HEK293 (cell line): ENCODE measurements at regions not wholly inside any gene's neighbourhood (a gene's known extent, or its start where the extent isn't known, plus 50 kb on each side); places are given as distances from the start of the nearest gene placed in this dataset.

ENCODE experiments used
- CTCF ChIA-PET: fragments of 350-600 bp; formaldehyde crosslinking; extraction: SDS; loops from one replicate; lab custom pipeline; 2021; ENCODE audit warnings: antibody characterized with exemption; lab: Yijun Ruan, JAX
- POLR2A ChIA-PET: fragments of 300-600 bp; formaldehyde crosslinking; extraction: SDS; loops from one replicate; lab custom pipeline; 2020; ENCODE audit warnings: antibody characterized with exemption, inconsistent platforms; lab: Yijun Ruan, JAX
- H3K27ac ChIP-seq: fragments of 200-500 bp; sonication (Bioruptor generic); 2 replicates; pipeline ENCODE4 v1.5.1; 2014; ENCODE audit warnings: low read depth, low read length, control low read depth, inconsistent platforms; ENCODE audit errors: extremely low read depth
- H3K36me3 ChIP-seq, 2 experiments: fragments of 200-500 bp in 1 of 2; sonication (Bioruptor generic) in 1 of 2; 1 replicate in 1 of 2; 2 replicates in 1 of 2; pipeline ENCODE4 v1.5.1; 2014 to 2017; ENCODE audit warnings: inconsistent platforms in 2 of 2, low read length in 2 of 2; ENCODE audit not compliant: control insufficient read depth in 2 of 2, insufficient read depth in 1 of 2
- H3K4me1 ChIP-seq: fragments of 200-500 bp; sonication (Bioruptor generic); 2 replicates; pipeline ENCODE4 v1.5.1; 2014; ENCODE audit warnings: mild to moderate bottlenecking, low read length, inconsistent platforms; ENCODE audit not compliant: control insufficient read depth, insufficient read depth
- H3K4me3 ChIP-seq: 2 replicates; pipeline ENCODE4 v1.5.1; 2011; ENCODE audit warnings: low read depth, mild to moderate bottlenecking, control low read depth, low read length, moderate library complexity
- H3K9me3 ChIP-seq: fragments of 200-500 bp; sonication (Bioruptor generic); 2 replicates; pipeline ENCODE4 v1.5.1; 2014; ENCODE audit warnings: low read depth, low read length, inconsistent platforms; ENCODE audit not compliant: control insufficient read depth, insufficient read depth
- AEBP2 ChIP-seq: fragments of 450-650 bp; formaldehyde crosslinking; IDR thresholded peaks from 2 replicates; pipeline ENCODE4 v1.5.1; 2016; ENCODE audit warnings: missing biosample characterization, missing genetic modification characterization, borderline replicate concordance
- BCL11B ChIP-seq: fragments of 450-650 bp; formaldehyde crosslinking; IDR thresholded peaks from 2 replicates; pipeline ENCODE4 v1.5.1; 2016; ENCODE audit warnings: low read depth, missing biosample characterization, missing genetic modification characterization
- INSM2 ChIP-seq: fragments of 450-650 bp; formaldehyde crosslinking; IDR thresholded peaks from 2 replicates; pipeline ENCODE4 v1.5.1; 2016; ENCODE audit warnings: missing biosample characterization, missing genetic modification characterization
- PRDM10 ChIP-seq: fragments of 450-650 bp; formaldehyde crosslinking; IDR thresholded peaks from 2 replicates; pipeline ENCODE4 v1.5.1; 2016; ENCODE audit warnings: missing biosample characterization, missing genetic modification characterization
- SP7 ChIP-seq: fragments of 450-650 bp; formaldehyde crosslinking; IDR thresholded peaks from 2 replicates; pipeline ENCODE4 v1.5.1; 2016; ENCODE audit warnings: missing biosample characterization, missing genetic modification characterization
- ZBTB10 ChIP-seq: fragments of 450-650 bp; formaldehyde crosslinking; IDR thresholded peaks from 2 replicates; pipeline ENCODE4 v1.5.1; 2016; ENCODE audit warnings: missing biosample characterization, missing genetic modification characterization
- ZBTB49 ChIP-seq: fragments of 450-650 bp; formaldehyde crosslinking; IDR thresholded peaks from 2 replicates; pipeline ENCODE4 v1.5.1; 2016; ENCODE audit warnings: missing biosample characterization, missing genetic modification characterization, low read depth
- ZEB2 ChIP-seq: fragments of 450-650 bp; formaldehyde crosslinking; IDR thresholded peaks from 2 replicates; pipeline ENCODE4 v1.5.1; 2016; ENCODE audit warnings: missing biosample characterization, missing genetic modification characterization
- ZIC2 ChIP-seq: fragments of 450-650 bp; formaldehyde crosslinking; IDR thresholded peaks from 2 replicates; pipeline ENCODE4 v1.5.1; 2016; ENCODE audit warnings: missing biosample characterization, missing genetic modification characterization
- ZNF112 ChIP-seq: fragments of 450-650 bp; formaldehyde crosslinking; IDR thresholded peaks from 2 replicates; pipeline ENCODE4 v1.5.0; 2017; ENCODE audit warnings: missing biosample characterization, missing genetic modification characterization
- ZNF132 ChIP-seq: fragments of 450-650 bp; formaldehyde crosslinking; IDR thresholded peaks from 2 replicates; pipeline ENCODE4 v1.5.1; 2017; ENCODE audit warnings: missing biosample characterization, missing genetic modification characterization, borderline replicate concordance
- ZNF140 ChIP-seq: fragments of 450-650 bp; formaldehyde crosslinking; IDR thresholded peaks from 2 replicates; pipeline ENCODE4 v1.5.1; 2016; ENCODE audit warnings: missing biosample characterization, missing genetic modification characterization
- ZNF23 ChIP-seq: fragments of 450-650 bp; formaldehyde crosslinking; IDR thresholded peaks from 2 replicates; pipeline ENCODE4 v1.5.1; 2016; ENCODE audit warnings: missing biosample characterization, missing genetic modification characterization, borderline replicate concordance
- ZNF366 ChIP-seq: fragments of 450-650 bp; formaldehyde crosslinking; conservative IDR thresholded peaks from 2 replicates; pipeline ENCODE4 v1.5.1; 2016; ENCODE audit warnings: missing biosample characterization, missing genetic modification characterization
- ZNF580 ChIP-seq: fragments of 450-650 bp; formaldehyde crosslinking; IDR thresholded peaks from 2 replicates; pipeline ENCODE4 v1.5.1; 2016; ENCODE audit warnings: missing biosample characterization, missing genetic modification characterization
- ZNF670 ChIP-seq: fragments of 450-650 bp; formaldehyde crosslinking; IDR thresholded peaks from 2 replicates; pipeline ENCODE4 v1.5.1; 2016; ENCODE audit warnings: missing biosample characterization, missing genetic modification characterization, low read depth
- ZNF677 ChIP-seq: fragments of 450-650 bp; IDR thresholded peaks from 2 replicates; pipeline ENCODE4 v1.5.0; 2018; ENCODE audit warnings: missing biosample characterization, mild to moderate bottlenecking, missing genetic modification characterization, moderate library complexity

- Histone ChIP-seq H3K36me3 (no peaks in the 10 kb centered on the region), H3K4me3 (no peak overlapping the region), H3K27ac (no peak overlapping the region), H3K9me3 (no peaks in the 10 kb centered on the region), H3K4me1 (no peaks in the 10 kb centered on the region)
- ChIA-PET POLR2A (no interaction called here), CTCF (interaction anchor here (0.6 kb wide), 1 partner anchor 72 kb away, joined by 3 read pairs; no protein-coding TSS in a partner anchor)
- TF ChIP-seq ZIC2 (tag by site-specific recombination) (no peak), ZNF112 (no peak), ZBTB49 (no peak), ZNF132 (no peak), BCL11B (no peak), ZNF580 (tag by site-specific recombination) (no peak), ZNF670 (tag by site-specific recombination) (no peak), ZNF23 (tag by site-specific recombination) (no peak), PRDM10 (tag by site-specific recombination) (no peak), AEBP2 (tag by site-specific recombination) (no peak), ZNF140 (tag by site-specific recombination) (no peak), INSM2 (tag by site-specific recombination) (no peak), ZBTB10 (tag by site-specific recombination) (no peak), ZNF677 (tag by site-specific recombination) (no peak), ZNF366 (tag by site-specific recombination) (no peak), ZEB2 (tag by site-specific recombination) (no peak), SP7 (tag by site-specific recombination) (no peak)
Observed at GRCh38 chr10:52523696-52524095, 209.6 kb downstream of the DKK1 start.
